ENCODE measurements at regions not wholly inside any gene's neighbourhood (a gene's known extent, or its start where the extent isn't known, plus 50 kb on each side); places are given as distances from the start of the nearest gene placed in this dataset.

DNA sequence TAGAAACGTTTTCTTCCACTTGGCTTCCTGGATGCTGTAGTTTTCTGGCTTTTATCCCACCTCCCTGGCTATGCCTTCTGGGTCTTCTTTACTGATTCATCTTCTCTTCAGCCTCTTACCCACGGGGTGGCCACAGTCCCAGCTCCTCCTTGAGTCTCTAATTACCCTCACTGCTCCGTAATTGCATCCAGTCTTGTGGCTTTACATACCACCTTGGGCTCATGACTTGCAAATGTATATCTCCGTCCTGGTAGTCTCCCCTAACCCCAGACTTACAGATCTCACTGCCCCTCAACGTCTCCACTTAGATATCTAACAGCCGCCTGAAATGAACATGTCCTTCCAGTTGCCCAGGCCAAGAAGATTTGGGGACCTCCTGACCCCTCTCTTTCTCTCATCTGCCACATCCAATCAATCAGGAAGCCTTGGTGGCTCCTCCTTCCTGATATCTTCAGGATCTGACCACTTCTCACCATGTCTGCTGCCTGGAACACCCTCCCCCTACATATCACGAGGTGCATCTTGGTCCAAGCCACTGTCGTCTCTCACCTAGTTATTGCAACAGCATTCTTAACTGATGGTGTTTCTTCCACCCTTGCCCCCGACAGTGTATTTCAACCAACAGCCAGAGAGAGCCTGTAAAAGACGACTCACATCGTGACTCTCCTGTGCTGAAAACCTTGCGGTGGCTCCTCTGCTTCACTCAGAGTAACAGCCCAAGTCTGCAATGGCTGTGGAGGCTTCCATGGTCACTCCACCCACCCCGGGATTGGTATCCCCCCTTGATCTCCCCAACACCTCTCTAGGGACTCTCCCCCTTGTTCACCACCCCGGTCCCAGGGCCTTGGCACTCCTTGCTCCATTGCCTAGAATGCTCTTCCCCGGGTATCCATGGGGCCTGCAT is 219.0 kb upstream of the POU3F1 start:
- Histone ChIP-seq H3K36me3 (ENCODE audit: low read depth) (no peaks in the 10 kb centered on the region), H3K9me3 (no peaks in the 10 kb centered on the region), H3K4me1 (ENCODE audit: low read depth) (peaks cover 4% of the 10 kb centered on the region), H3K4me3 (no peak overlapping the region)
- intact Hi-C loops (cut with DNase I, micrococcal nuclease): no loop called here
- ATAC-seq: no peak
- TF ChIP-seq, protein P1, sequence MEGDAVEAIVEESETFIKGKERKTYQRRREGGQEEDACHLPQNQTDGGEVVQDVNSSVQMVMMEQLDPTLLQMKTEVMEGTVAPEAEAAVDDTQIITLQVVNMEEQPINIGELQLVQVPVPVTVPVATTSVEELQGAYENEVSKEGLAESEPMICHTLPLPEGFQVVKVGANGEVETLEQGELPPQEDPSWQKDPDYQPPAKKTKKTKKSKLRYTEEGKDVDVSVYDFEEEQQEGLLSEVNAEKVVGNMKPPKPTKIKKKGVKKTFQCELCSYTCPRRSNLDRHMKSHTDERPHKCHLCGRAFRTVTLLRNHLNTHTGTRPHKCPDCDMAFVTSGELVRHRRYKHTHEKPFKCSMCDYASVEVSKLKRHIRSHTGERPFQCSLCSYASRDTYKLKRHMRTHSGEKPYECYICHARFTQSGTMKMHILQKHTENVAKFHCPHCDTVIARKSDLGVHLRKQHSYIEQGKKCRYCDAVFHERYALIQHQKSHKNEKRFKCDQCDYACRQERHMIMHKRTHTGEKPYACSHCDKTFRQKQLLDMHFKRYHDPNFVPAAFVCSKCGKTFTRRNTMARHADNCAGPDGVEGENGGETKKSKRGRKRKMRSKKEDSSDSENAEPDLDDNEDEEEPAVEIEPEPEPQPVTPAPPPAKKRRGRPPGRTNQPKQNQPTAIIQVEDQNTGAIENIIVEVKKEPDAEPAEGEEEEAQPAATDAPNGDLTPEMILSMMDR (IDR thresholded peaks at IDR 0.05): no peak
- no peak for DNase-seq

DNA sequence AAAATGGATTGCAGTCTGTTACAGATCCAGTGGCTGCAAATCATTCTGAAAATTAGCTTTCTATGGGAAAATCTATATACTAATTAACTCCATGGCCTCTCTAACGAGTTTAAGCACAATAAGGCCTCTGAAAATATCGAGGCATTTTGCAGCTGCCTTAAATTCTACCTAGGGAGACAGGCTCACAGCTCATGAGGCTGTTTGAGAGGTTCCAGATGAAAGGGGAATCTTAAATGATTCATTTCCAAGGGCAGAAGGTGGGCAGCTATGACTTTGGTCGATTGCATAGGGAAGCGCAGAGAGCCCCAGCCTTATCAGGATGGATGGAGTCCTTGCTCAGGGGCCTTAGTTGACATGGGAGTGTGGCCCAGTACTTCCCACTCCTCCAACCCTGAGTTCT is 216.8 kb upstream of the POU3F1 start:
- peaks cover 4% of the 10 kb centered on the region for H3K4me1 ChIP-seq (ENCODE audit: low read depth)
- ATAC-seq: no peak
- H3K9me3 ChIP-seq: no peaks in the 10 kb centered on the region
- H3K4me3 ChIP-seq: no peak overlapping the region
- TF ChIP-seq, protein P1 (IDR thresholded peaks at IDR 0.05): no peak
- H3K36me3 ChIP-seq (ENCODE audit: low read depth): no peaks in the 10 kb centered on the region
- intact Hi-C loops (cut with DNase I, micrococcal nuclease): no loop called here
- no peak for DNase-seq

GRCh38 chr1:38261574-38261973 is 215.0 kb upstream of the POU3F1 start:
- ATAC-seq: no peak
- peaks cover 4% of the 10 kb centered on the region for H3K4me1 ChIP-seq (ENCODE audit: low read depth)
- H3K4me3 ChIP-seq: no peak overlapping the region
- intact Hi-C loops (cut with DNase I, micrococcal nuclease): no loop called here
- TF ChIP-seq, protein P1 (IDR thresholded peaks at IDR 0.05): no peak
- H3K9me3 ChIP-seq: no peaks in the 10 kb centered on the region
- DNase-seq: no peak
- no peaks in the 10 kb centered on the region for H3K36me3 ChIP-seq (ENCODE audit: low read depth)

DNA sequence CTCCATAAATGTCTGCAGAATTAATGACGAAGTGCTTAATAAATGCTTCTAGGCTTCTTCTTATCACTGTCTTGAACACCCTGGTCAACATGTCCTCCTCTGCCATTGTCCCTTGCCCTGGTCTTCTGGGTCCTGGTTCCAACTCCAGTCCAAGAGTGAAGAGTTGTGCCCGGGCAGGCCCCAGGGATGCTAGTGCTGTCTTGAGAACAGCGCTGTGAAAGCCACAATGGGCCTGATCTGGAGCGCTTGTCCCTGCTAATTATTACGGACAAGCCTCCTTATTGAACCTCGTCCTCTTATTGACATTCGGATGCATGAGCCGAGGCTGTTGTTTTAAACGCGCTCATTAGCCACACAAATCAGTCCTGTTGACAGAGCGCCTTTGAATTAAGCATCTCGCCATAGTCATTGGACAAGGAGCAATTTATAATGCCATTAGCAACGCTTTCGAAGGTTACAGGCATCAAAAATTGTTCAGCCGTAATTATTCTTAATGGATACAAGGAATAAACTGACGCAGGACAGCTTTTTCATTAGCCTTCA is 211.6 kb upstream of the POU3F1 start:
- TF ChIP-seq, protein P1 (IDR thresholded peaks at IDR 0.05): no peak
- intact Hi-C loops (cut with DNase I, micrococcal nuclease): no loop called here
- Histone ChIP-seq H3K9me3 (no peaks in the 10 kb centered on the region), H3K36me3 (ENCODE audit: low read depth) (no peaks in the 10 kb centered on the region), H3K4me1 (ENCODE audit: low read depth) (no peaks in the 10 kb centered on the region), H3K4me3 (no peak overlapping the region)
- no peak for DNase-seq
- ATAC-seq: no peak

DNA sequence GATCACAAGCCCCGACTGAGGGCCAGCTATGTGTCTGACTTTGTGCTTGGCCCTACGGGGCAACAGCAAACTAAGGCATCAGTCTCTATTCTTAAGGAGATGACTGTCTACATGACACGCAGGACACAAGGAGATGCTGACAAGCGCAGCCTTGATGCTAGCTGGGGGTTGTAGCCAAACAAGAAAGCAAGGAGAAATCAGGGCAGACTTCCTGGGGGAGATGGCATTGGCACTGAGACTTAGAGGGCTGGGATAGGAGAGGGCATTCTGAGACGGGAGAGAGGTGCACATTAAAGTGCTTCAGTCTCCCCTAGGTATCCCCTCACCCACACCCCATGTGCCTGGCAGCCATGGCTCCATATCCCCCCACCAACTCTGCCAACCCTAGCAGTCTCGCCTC is 210.8 kb upstream of the POU3F1 start:
- TF ChIP-seq, protein P1 (IDR thresholded peaks at IDR 0.05): no peak
- ATAC-seq (no peak), DNase-seq (no peak)
- intact Hi-C loops (cut with DNase I, micrococcal nuclease): no loop called here
- Histone ChIP-seq H3K4me1 (ENCODE audit: low read depth) (no peaks in the 10 kb centered on the region), H3K9me3 (no peaks in the 10 kb centered on the region), H3K36me3 (ENCODE audit: low read depth) (no peaks in the 10 kb centered on the region), H3K4me3 (no peak overlapping the region)

Measured in mucosa of descending colon (tissue), 3 donors.